ENCODE measurements at regions not wholly inside any gene's neighbourhood (a gene's known extent, or its start where the extent isn't known, plus 50 kb on each side); places are given as distances from the start of the nearest gene placed in this dataset.

DNA sequence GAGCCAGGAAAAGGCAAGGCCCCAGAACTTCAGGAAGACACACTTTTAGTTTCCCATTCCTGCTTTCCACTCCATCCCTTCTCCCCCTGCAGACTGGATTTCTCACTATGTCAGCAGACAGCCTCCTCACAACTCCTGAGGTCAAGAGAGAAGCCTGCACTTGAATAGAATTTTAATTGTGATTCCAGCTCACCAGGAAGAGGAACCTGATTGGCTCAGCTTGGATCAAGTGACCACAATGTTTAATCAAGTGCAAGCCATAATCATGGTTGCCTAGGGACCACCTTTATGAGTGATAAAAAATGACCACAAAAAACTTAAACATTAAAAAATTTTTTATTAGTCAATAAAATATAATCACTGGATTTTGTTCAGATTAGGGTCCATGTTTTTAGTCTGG lies 244.7 kb upstream of the RHOBTB1 start:
- TF ChIP-seq, protein P1, sequence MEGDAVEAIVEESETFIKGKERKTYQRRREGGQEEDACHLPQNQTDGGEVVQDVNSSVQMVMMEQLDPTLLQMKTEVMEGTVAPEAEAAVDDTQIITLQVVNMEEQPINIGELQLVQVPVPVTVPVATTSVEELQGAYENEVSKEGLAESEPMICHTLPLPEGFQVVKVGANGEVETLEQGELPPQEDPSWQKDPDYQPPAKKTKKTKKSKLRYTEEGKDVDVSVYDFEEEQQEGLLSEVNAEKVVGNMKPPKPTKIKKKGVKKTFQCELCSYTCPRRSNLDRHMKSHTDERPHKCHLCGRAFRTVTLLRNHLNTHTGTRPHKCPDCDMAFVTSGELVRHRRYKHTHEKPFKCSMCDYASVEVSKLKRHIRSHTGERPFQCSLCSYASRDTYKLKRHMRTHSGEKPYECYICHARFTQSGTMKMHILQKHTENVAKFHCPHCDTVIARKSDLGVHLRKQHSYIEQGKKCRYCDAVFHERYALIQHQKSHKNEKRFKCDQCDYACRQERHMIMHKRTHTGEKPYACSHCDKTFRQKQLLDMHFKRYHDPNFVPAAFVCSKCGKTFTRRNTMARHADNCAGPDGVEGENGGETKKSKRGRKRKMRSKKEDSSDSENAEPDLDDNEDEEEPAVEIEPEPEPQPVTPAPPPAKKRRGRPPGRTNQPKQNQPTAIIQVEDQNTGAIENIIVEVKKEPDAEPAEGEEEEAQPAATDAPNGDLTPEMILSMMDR (IDR thresholded peaks at IDR 0.05), result no peak
- no peak for TF ChIP-seq POLR2A (IDR thresholded peaks at IDR 0.05)

All from right lobe of liver (tissue), 4 donors.